ENCODE measurements at regions not wholly inside any gene's neighbourhood (a gene's known extent, or its start where the extent isn't known, plus 50 kb on each side); places are given as distances from the start of the nearest gene placed in this dataset.

DNA sequence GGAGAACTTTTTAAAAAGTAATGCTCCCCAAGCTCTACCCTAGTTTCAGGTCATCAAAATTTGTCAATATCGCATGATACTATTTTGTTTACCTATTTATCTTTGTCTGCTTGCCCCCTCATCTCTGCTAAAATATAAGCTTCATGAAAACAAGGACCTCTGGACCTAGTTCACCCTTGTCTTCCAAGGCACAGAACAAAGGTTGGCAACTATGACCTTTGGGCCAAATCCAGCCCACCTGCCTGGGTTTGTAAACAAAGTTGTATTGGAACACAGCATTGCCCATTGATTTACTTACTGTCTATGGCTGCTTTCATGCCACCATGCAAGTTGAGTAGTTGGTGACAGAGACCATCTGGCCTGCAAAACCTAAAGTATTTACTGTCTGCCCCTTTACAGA is 462.2 kb upstream of the SUCLG2 start:
- ATAC-seq (replicated peaks; ENCODE audit: extremely low read depth, poor library complexity, severe bottlenecking), result no peak
- Mint-ChIP-seq H3K27ac (ENCODE audit: low read depth) (no peak overlapping the region), H3K27me3 (no peaks in the 10 kb centered on the region), H3K4me1 (no peaks in the 10 kb centered on the region), H3K36me3 (ENCODE audit: insufficient read depth) (no peaks in the 10 kb centered on the region), H3K9me3 (peaks cover 6% of the 10 kb centered on the region), H3K4me3 (no peak overlapping the region)
- DNase-seq (ENCODE audit: low spot score in 2 of 2), result no peak

DNA sequence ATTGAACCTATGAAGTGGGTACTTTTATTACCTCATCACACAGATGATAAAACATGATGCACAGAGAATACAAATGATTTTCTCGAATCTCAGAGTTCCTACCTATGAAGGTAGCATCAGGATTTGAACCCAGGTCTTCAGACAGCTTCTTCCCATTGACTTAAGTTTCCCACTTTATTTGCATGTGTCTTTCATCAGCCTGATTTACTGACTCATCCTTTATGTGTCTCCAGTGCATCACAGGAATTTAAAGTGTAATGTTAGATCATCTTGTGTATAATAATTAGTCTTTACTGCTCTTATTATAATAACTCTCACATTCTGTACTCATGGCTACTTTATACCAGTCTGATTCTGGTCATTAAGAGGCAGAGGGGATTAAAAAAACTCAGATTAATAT is 449.4 kb upstream of the SUCLG2 start:
- no peaks in the 10 kb centered on the region for H3K9me3 Mint-ChIP-seq
- H3K36me3 Mint-ChIP-seq (ENCODE audit: insufficient read depth), result no peaks in the 10 kb centered on the region
- H3K27me3 Mint-ChIP-seq, result no peaks in the 10 kb centered on the region
- ATAC-seq (replicated peaks; ENCODE audit: extremely low read depth, poor library complexity, severe bottlenecking) (no peak), DNase-seq (ENCODE audit: low spot score in 2 of 2) (no peak)
- H3K4me3 Mint-ChIP-seq, result no peak overlapping the region
- H3K27ac Mint-ChIP-seq (ENCODE audit: low read depth), result no peak overlapping the region
- peaks cover 18% of the 10 kb centered on the region for H3K4me1 Mint-ChIP-seq

GRCh38 chr3:68090571-68090970 is 436.2 kb upstream of the SUCLG2 start:
- H3K4me1 Mint-ChIP-seq, result peaks cover 44% of the 10 kb centered on the region
- no peaks in the 10 kb centered on the region for H3K9me3 Mint-ChIP-seq
- H3K27me3 Mint-ChIP-seq, result no peaks in the 10 kb centered on the region
- H3K36me3 Mint-ChIP-seq (ENCODE audit: insufficient read depth), result no peaks in the 10 kb centered on the region
- H3K27ac Mint-ChIP-seq (ENCODE audit: low read depth), result peak overlapping the region; percentile 4
- no peak for DNase-seq (ENCODE audit: low spot score in 2 of 2)
- no peak for ATAC-seq (replicated peaks; ENCODE audit: extremely low read depth, poor library complexity, severe bottlenecking)
- H3K4me3 Mint-ChIP-seq, result peak overlapping the region; percentile 34

GRCh38 chr3:68089572-68090011 is 435.2 kb upstream of the SUCLG2 start:
- no peaks in the 10 kb centered on the region for H3K27me3 Mint-ChIP-seq
- no peak for DNase-seq (ENCODE audit: low spot score in 2 of 2)
- H3K4me3 Mint-ChIP-seq, result peak overlapping the region; percentile 34
- no peak overlapping the region for H3K27ac Mint-ChIP-seq (ENCODE audit: low read depth)
- no peaks in the 10 kb centered on the region for H3K9me3 Mint-ChIP-seq
- ATAC-seq (replicated peaks; ENCODE audit: extremely low read depth, poor library complexity, severe bottlenecking), result no peak
- no peaks in the 10 kb centered on the region for H3K36me3 Mint-ChIP-seq (ENCODE audit: insufficient read depth)
- H3K4me1 Mint-ChIP-seq, result peaks cover 52% of the 10 kb centered on the region

- Mint-ChIP-seq H3K27me3 (no peaks in the 10 kb centered on the region), H3K27ac (ENCODE audit: low read depth) (peak overlapping the region; percentile 79), H3K36me3 (ENCODE audit: insufficient read depth) (no peaks in the 10 kb centered on the region), H3K4me3 (peak overlapping the region; percentile 50), H3K9me3 (no peaks in the 10 kb centered on the region), H3K4me1 (peaks cover 57% of the 10 kb centered on the region)
- DNase-seq (ENCODE audit: low spot score in 2 of 2) (no peak), ATAC-seq (replicated peaks; ENCODE audit: extremely low read depth, poor library complexity, severe bottlenecking) (no peak)
These were observed 434.2 kb upstream of the SUCLG2 start for GRCh38 chr3:68088636-68089035.

- peak overlapping the region; percentile 50 for H3K4me3 Mint-ChIP-seq
- no peaks in the 10 kb centered on the region for H3K27me3 Mint-ChIP-seq
These were observed 433.8 kb upstream of the SUCLG2 start for GRCh38 chr3:68088216-68088615.

DNA sequence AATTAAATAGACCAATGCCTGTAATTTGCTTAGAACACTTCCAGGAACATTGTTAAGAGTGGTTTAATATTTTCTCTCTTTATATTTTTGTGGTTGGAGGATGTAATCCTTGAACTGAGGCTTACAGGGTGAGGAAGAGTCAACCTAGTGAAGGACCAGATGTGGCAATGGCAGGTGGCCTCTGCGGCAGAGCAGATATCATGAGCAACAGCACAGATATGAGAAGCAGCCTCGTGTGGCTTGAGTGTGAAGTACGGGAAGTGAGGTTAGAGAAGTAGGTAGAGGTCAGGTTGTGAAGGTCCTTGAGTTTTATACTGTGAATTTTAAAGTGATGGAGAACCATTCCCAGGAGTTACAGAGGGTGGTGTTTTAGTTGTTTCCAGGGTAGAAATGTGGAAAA is 417.6 kb upstream of the SUCLG2 start:
- ATAC-seq (replicated peaks; ENCODE audit: extremely low read depth, poor library complexity, severe bottlenecking) (peak; percentile 49), DNase-seq (ENCODE audit: low spot score in 2 of 2) (no peak)
- Mint-ChIP-seq H3K27ac (ENCODE audit: low read depth) (no peak overlapping the region), H3K27me3 (no peaks in the 10 kb centered on the region), H3K4me3 (peak overlapping the region; percentile 1), H3K36me3 (ENCODE audit: insufficient read depth) (no peaks in the 10 kb centered on the region), H3K9me3 (no peaks in the 10 kb centered on the region), H3K4me1 (peaks cover 20% of the 10 kb centered on the region)

More at GRCh38 chr3:68088216-68088615, 433.8 kb upstream of the SUCLG2 start:
- Mint-ChIP-seq H3K27ac (ENCODE audit: low read depth) (peak overlapping the region; percentile 79), H3K36me3 (ENCODE audit: insufficient read depth) (no peaks in the 10 kb centered on the region), H3K9me3 (no peaks in the 10 kb centered on the region), H3K4me1 (peaks cover 60% of the 10 kb centered on the region)
- DNase-seq (ENCODE audit: low spot score in 2 of 2), result peak; percentile 24 to 54
- peak; percentile 94 for ATAC-seq (replicated peaks; ENCODE audit: extremely low read depth, poor library complexity, severe bottlenecking)

GRCh38 chr3:68070186-68070585 is 415.8 kb upstream of the SUCLG2 start:
- peaks cover 24% of the 10 kb centered on the region for H3K4me1 Mint-ChIP-seq
- no peak for ATAC-seq (replicated peaks; ENCODE audit: extremely low read depth, poor library complexity, severe bottlenecking)
- H3K4me3 Mint-ChIP-seq, result no peak overlapping the region

DNA sequence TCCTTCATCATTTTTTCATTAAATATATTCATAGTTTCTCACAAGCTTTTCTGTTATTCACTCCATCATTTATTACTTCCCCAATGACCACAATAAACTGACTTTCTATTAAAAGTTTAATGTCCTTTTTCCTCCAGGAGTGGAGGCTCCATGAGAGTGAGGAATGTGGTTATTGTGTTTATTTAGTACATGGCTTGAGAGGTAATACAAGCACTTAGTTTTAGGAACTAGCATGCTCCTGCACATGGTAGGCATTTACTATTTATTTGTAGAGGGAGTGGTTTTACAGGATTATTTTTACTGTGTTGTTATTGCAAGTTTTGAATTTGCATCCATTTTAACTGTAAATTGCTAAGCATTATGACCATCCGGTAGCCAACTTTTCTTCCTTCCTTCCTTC is 412.9 kb upstream of the SUCLG2 start:
- H3K27ac Mint-ChIP-seq (ENCODE audit: low read depth), result no peak overlapping the region
- H3K9me3 Mint-ChIP-seq, result no peaks in the 10 kb centered on the region
- H3K4me1 Mint-ChIP-seq, result peaks cover 15% of the 10 kb centered on the region
- no peaks in the 10 kb centered on the region for H3K36me3 Mint-ChIP-seq (ENCODE audit: insufficient read depth)
- no peak for ATAC-seq (replicated peaks; ENCODE audit: extremely low read depth, poor library complexity, severe bottlenecking)
- peaks cover 9% of the 10 kb centered on the region for H3K27me3 Mint-ChIP-seq
- no peak overlapping the region for H3K4me3 Mint-ChIP-seq
- DNase-seq (ENCODE audit: low spot score in 2 of 2), result no peak

More at GRCh38 chr3:68070186-68070585, 415.8 kb upstream of the SUCLG2 start:
- peaks cover 9% of the 10 kb centered on the region for H3K27me3 Mint-ChIP-seq
- H3K36me3 Mint-ChIP-seq (ENCODE audit: insufficient read depth), result no peaks in the 10 kb centered on the region
- DNase-seq (ENCODE audit: low spot score in 2 of 2), result no peak
- H3K9me3 Mint-ChIP-seq, result no peaks in the 10 kb centered on the region
- H3K27ac Mint-ChIP-seq (ENCODE audit: low read depth), result no peak overlapping the region

DNA sequence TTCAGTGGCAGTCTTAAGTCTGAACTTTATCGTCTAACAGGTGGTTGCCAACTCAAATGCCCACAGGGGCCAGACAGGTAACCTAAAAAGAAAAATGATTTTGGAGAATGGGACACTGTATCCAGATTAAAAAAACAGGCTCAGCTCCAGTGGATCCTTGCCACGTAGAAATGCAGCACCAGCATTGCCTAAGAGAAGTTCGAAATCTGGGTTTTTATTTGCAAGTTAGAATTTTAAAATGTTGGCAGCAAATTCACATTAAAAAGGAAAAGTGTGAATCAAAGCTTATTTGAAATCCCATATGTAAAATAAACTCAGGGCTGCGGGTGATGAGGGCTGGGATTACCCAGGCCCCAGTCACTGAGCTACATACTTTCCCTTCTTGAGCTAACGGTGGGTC is 408.5 kb upstream of the SUCLG2 start:
- no peak for ATAC-seq (replicated peaks; ENCODE audit: extremely low read depth, poor library complexity, severe bottlenecking)
- H3K27ac Mint-ChIP-seq (ENCODE audit: low read depth), result no peak overlapping the region
- DNase-seq (ENCODE audit: low spot score in 2 of 2), result no peak
- peaks cover 40% of the 10 kb centered on the region for H3K4me1 Mint-ChIP-seq
- peaks cover 9% of the 10 kb centered on the region for H3K27me3 Mint-ChIP-seq
- H3K9me3 Mint-ChIP-seq, result no peaks in the 10 kb centered on the region
- no peak overlapping the region for H3K4me3 Mint-ChIP-seq
- H3K36me3 Mint-ChIP-seq (ENCODE audit: insufficient read depth), result peaks cover 3% of the 10 kb centered on the region

GRCh38 chr3:68060910-68061309 is 406.5 kb upstream of the SUCLG2 start:
- Mint-ChIP-seq H3K4me1 (peaks cover 50% of the 10 kb centered on the region), H3K27me3 (peaks cover 6% of the 10 kb centered on the region), H3K4me3 (no peak overlapping the region), H3K27ac (ENCODE audit: low read depth) (peak overlapping the region; percentile 52), H3K36me3 (ENCODE audit: insufficient read depth) (peaks cover 7% of the 10 kb centered on the region), H3K9me3 (no peaks in the 10 kb centered on the region)
- DNase-seq (ENCODE audit: low spot score in 2 of 2), result no peak
- ATAC-seq (replicated peaks; ENCODE audit: extremely low read depth, poor library complexity, severe bottlenecking), result no peak

- Mint-ChIP-seq H3K27ac (ENCODE audit: low read depth) (no peak overlapping the region), H3K4me3 (no peak overlapping the region), H3K27me3 (no peaks in the 10 kb centered on the region), H3K36me3 (ENCODE audit: insufficient read depth) (peaks cover 7% of the 10 kb centered on the region), H3K9me3 (no peaks in the 10 kb centered on the region), H3K4me1 (peaks cover 50% of the 10 kb centered on the region)
- ATAC-seq (replicated peaks; ENCODE audit: extremely low read depth, poor library complexity, severe bottlenecking), result no peak
- no peak for DNase-seq (ENCODE audit: low spot score in 2 of 2)
These were observed 405.8 kb upstream of the SUCLG2 start for GRCh38 chr3:68060191-68060590.

- Mint-ChIP-seq H3K27ac (ENCODE audit: low read depth) (peak overlapping the region; percentile 73), H3K4me1 (peaks cover 50% of the 10 kb centered on the region), H3K9me3 (no peaks in the 10 kb centered on the region), H3K36me3 (ENCODE audit: insufficient read depth) (peaks cover 7% of the 10 kb centered on the region), H3K27me3 (no peaks in the 10 kb centered on the region), H3K4me3 (peak overlapping the region; percentile 45)
- ATAC-seq (replicated peaks; ENCODE audit: extremely low read depth, poor library complexity, severe bottlenecking) (no peak), DNase-seq (ENCODE audit: low spot score in 2 of 2) (no peak)
These were observed 405.3 kb upstream of the SUCLG2 start for GRCh38 chr3:68059628-68060152.

Measured in central memory CD8-positive, alpha-beta T cell (primary cell).